GM12892 (cell line): ENCODE measurements at regions not wholly inside any gene's neighbourhood (a gene's known extent, or its start where the extent isn't known, plus 50 kb on each side); places are given as distances from the start of the nearest gene placed in this dataset.

ENCODE experiments used
- POLR2AphosphoS5 ChIP-seq: IDR thresholded peaks from 2 replicates; pipeline ENCODE4 v1.6.1; 2011; ENCODE audit warnings: low read depth, low read length, control low read depth
- TAF1 ChIP-seq: IDR thresholded peaks from 2 replicates; pipeline ENCODE4 v1.6.1; 2011; ENCODE audit warnings: low read depth, mild to moderate bottlenecking, control low read depth, low read length, borderline replicate concordance

DNA sequence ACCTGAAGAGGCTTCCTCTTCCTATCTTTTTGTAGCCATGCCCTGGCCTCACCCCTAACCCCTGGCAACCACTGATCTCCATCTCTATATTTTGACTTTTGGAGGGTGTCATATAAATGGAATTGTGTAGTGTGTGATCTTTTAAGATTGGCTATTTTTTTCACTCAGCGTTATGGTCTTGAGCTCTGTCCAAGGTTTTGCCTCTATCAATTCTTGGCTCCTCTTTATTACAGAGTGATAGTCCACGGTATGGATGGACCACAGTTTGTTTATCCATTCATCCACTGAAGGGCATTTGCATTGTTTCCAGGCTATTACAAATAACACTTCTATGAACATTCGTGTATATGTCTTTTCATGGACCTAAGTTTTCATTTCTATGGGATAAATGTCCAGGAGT is 209.8 kb upstream of the IER5L start:
- TF ChIP-seq POLR2AphosphoS5: no peak
- no peak for TF ChIP-seq TAF1
